SK-N-DZ (cell line): ENCODE measurements at regions not wholly inside any gene's neighbourhood (a gene's known extent, or its start where the extent isn't known, plus 50 kb on each side); places are given as distances from the start of the nearest gene placed in this dataset.

Experiments used
- DNase-seq: peaks from one replicate; pipeline ENCODE4 v3.0.0-alpha.2; 2015; ENCODE audit warnings: low spot score

DNA sequence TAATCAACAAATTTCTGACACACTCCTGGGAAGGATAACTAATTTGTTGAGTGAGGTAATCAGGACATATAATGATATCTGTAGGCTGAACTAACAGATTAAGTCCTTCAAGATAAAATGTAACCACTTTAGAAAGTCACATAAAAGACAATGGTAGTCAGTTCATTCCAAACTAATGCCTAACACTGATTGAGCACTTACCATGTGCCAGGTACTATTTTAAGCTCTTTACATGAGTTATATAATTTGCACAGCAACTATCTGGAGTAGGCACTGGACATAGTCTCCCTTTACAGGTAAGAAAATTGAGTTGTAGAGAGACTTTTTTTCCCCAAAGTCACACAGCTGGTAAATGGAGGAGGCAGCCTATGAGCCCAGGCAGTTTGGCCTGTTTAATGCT is 211.2 kb upstream of the CFAP20DC start:
- no peak for DNase-seq

DNA sequence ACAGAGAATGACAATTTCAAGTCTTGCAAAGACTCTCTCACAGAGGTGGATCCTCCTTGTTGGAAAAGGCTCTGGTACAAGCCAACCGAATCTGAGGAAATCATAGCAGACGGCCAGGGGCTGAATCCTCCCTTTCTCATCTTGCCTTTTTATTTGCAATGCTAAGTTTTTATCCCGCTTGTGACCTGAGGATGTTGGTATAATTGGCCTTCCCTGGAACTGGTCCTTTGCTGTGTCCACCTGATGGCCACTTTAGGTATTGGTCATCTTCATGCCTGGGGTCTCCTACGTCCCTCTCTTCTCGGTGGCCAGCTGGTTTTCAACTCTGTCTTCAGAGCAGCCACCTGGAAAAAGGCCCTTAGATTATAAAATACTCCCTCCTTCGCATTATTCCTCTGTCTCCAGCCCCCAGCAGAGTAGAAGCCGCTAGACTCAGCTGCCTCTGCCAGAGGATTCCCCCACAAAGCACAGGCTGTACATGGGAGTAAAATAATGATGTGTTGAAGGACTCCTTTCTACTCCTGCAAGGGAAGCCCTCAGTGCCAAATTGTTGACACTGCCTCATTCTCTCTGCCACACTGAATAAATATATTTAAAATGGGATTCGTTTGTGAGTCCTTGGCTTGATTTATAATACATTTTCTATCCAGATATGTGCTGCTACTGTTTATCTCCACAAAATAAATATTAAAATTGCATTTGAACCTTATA is 208.9 kb upstream of the CFAP20DC start:
- DNase-seq: no peak

DNA sequence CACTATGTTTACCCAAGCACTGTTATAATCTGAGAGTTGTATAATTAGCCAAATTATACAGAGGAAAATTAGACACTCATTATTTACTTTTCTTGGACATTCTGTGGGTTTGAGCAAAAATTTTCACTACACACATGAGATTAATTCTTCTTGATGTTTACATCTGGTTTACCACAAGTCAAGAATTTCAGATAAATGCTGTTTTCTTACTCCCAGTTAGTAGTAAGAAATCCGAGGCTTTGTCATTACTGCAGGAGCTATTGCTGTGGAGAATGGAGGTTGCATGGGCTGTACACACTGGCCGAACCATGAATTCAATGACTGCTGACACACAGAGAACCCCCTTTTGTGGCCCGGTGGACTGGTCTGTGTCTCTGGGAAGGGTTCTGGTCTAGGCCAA is 207.7 kb upstream of the CFAP20DC start:
- no peak for DNase-seq

DNA sequence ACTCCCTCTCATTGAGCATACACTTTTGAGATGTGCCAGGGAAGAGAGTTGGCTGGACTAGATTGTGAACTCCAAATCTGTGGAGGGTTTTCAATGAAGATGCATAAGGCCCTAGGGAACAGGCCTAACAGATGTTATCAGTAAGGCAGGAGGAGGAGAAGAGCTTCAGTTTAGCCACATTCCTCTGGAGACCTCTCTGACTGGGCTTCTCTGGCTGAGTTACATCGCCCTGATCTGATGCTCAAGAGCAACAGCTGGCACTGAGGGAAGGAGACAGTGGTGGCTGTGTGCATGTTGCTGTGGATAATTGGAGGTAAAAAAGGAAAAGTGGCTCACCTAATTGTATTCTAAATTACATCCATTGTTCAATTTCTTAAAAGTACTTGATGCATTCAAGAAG is 206.4 kb upstream of the CFAP20DC start:
- no peak for DNase-seq

DNA sequence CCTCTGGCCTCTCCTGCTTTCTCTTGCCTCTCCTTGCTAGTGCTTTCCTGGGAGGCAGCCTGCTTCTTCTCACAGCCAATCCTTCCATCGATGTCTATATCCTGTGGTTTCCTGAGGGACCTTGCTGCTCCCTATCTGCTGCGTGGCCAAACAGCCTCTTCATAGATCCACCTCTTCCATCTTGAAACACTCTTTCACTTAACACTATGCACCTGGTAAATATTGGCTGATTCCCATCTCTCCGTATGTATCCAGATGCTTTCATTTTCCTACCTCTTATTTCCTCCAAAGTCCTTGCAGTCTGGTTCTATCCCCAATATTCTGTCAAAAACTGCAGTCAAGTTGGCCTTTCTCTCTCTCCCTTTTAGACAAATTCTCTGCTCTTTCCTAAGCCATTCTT is 205.2 kb upstream of the CFAP20DC start:
- no peak for DNase-seq

DNA sequence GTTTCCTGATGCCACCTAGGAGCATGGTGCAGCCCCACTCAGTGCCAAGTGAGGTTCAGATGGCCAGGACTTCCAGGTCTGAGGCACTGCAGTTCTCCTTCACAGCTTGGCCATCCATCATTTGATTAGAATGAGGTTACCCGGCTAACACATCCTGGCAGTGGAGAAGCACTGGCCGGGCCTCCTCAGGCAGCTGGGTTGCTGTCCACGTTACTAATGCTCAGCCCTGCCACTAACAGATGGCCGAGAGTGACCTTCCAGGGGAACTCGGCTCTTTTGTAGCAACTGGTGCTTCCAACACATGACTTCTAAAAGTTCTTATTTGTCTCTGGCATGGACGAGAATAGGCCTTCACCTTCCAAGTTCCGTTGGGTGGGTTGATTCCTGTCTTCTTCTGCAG is 204.6 kb upstream of the CFAP20DC start:
- DNase-seq: no peak

DNA sequence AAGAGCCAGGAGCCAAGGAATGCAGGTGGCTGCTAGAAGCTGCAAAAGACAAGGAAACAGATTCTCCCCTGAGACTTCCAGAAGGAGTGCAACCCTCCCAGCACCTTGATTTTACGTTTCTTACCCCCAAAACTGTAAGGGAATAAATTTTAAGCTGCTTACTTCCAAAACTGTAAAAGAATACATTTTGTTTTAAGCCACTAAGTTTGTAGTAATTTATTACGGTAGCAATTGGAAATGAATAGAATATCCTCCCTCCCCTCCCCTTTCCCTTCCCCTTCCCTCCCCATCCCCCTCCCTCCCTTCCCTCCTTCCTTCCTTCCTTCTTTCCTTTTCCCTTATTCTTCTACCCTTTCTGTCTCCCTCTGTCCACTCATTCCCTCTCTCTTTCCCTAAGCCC is 203.7 kb upstream of the CFAP20DC start:
- no peak for DNase-seq

DNA sequence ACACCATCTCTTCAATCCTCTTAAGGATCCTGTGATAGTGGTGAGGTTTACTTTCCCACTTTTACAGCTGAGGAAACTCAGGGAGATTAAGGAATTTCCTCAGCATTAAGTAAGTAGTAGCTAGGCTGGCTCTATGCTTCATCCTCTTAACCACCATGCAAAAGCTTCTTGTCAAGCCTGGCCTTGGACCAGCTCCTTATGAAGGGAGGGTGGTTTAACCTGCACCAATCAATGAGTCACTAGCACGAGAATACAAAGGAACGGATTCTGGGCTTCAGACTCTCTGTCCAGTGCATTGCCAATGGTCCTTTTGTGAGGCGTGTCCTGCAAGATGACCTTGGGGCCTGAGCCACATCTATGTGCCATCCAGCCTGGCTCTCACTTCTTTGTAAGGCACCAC is 202.0 kb upstream of the CFAP20DC start:
- no peak for DNase-seq

DNA sequence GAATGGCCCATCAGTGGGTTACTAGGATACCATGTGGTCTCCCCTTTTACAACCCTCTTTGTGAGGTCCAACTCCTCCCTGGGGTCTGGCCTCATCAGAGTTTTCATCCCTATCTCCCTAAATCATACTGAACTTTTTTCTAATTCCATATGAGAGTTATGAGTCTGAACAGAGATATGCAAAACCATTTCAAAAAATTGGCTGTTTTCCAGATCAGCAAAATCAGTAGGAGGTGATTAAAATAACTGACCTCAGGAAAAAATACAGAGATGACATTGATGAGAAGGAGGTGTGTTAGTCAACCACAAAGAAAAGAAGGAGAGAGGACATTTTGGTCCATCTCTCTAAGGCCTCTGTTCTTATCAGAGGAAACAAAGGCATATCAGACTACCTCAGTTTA is 200.8 kb upstream of the CFAP20DC start:
- DNase-seq: no peak

DNA sequence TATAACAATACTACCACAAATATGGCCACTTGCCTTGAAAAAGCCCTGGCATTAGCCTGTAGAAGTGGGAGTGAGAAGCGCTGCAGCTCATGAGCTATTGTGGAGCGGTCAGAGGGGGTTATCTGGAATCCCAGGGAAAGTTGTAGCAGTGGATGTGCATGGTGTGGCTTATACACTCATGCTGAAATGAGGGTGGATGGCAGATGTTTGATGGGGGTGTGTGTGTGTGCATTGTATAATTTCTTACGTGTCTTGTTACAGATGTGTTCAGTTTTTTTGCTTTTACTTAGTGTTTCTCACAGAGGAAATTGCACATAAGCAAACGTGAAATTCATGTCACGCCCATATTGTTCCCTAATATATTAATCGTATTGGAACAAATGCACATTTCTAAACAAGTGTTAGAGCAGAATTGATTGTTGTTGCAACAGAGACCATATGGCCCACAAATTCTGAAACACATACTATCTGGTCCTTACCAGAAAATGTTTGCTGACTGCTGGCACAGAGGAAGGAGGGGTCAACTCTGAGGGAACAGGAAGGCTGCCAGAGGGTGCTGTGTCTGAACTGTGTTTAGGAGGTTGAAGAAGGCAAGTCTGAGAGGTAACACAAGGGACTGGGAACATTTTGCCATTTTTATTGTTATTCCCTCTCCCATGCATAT is 200.0 kb upstream of the CFAP20DC start:
- DNase-seq: no peak

DNA sequence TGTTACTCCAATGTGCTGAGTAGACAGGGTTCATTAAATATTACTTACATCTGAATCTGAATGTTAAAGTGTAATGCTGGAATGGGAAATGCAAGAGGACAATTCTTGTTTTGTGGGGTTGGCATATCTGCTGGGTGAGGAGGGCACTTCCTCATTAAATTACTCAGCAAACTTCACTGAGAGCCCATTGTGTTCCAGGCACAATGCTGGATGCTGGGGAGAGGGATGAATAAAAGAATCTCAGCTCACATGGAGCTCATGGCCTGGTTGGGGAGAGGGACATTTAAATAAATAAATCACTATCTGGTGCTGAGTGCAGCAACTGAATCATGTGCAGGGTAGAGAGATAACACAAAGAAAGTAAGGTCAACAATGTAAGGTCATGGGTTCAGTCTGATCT is 199.2 kb upstream of the CFAP20DC start:
- no peak for DNase-seq

DNA sequence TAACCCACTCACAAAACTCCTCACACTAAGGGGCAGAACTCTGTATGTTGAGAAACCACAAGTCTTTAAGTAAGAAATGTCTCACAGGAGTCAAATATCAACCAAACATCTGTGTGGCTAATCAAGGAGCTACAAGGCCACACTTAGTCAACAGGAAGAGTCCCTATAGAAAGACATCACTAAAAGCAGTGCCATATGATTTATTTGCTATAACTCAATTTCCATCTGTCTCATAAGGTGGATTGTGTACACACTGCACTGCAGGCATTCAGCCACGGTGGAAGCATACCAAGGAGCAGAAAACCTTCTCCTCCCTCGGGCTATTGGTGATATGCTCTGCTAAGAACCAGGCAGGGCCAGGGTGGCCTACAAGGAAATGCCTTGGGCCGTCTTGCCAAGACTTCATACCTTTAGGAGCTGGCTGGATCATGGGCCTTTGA is 197.6 kb upstream of the CFAP20DC start:
- no peak for DNase-seq

DNA sequence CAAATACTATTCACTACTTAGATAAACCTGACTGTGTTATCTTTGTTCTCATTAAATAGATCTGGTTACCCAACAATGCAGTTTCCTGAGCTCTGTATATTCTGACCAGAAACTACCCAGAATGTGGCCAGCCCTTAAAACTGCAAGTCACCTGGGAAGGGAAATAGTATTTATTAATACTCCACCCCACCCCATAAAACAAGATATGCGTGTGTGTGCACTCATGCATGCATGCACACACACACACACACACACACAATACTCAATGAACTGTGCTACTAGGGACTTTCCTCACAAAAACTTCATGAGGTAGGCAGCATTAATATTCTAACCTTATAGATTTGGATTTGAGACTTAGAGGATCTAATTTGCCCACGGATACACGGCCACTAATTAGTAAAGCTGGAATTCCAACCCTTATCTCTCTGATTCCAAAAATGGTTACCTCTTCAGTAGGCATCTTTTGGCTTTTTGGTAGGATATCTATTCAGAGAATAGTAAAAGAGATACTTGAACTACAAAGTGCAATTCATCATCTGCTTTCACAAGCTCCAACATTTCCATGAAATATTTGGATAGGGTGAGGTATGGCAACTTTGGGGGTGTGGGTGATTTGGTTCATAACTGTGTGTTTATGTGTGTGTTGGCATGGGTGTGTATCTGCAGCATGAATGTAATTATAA is 197.0 kb upstream of the CFAP20DC start:
- no peak for DNase-seq

DNA sequence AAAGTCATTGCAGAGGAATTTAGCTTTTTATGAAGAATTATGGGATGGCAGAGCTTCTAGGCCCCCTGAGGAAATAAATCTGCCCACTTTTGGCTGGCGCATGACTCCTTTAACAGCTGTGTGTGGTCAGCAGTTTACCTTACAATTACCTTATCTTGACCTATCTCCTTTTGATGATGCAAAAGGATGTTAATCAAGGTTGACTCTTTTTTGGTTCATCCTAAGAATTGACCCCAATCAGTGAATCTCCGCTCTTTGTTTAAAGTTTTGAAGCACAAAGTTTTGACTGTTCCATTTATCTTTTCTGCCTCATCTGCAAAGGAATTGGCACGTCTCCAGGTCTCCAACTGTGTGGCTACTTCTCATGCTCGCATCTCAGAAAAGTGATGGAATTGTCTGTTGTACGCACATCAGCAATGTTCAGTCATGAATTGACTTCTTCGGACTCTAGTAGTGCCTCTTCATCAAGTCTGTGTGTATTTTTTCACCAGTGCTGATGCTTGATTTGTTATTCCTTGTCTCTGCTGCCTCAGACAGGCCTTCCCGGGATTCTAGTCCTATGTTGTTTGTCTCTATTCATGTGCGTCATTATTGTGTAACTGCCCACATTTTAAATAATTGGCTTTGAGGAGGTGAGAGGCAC is 196.2 kb upstream of the CFAP20DC start:
- DNase-seq: no peak

DNA sequence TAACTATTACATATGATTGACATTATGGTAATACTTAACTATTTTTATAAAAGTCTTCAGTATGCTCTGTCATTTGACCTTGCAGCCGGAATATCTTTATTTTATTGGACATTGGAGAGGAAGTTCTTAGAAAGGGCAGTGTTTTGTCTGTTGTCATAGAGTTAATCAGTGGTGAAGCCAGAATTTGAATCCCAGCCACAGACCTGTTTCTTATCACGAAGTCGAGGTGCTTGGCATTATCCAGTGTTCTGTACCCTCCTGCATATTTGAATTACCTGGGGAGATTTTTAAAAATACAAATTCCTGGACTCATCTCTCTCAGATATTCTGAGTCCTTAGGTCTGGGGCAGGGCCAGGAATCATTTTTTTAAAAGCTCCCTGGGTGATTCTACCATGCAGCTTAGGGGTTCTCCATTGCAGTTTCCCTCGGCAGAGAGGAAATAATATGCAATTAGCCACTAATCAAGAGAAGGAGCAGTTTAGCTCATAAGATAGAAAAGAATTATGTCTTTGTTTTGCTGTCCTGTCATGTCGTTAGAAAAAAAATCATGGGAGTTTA is 195.6 kb upstream of the CFAP20DC start:
- DNase-seq: no peak

DNA sequence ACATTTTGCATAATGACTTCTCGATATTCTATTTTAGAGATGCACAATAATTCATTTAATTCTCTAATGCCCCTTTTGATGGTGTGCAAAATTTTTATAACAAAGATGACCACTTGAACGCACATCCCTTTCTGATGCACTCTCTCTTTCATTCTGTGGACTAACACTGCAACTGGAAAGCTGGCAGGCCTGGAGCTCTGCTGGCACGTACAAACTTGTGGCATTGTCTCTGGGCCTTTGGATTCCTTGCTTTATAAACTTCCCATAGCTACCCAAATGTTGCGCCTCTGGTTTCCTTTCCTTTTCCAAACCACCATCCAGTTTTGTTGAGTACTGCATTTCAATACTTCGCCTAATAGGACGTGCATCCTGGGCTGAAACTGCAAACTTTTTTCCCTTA is 194.5 kb upstream of the CFAP20DC start:
- no peak for DNase-seq

DNA sequence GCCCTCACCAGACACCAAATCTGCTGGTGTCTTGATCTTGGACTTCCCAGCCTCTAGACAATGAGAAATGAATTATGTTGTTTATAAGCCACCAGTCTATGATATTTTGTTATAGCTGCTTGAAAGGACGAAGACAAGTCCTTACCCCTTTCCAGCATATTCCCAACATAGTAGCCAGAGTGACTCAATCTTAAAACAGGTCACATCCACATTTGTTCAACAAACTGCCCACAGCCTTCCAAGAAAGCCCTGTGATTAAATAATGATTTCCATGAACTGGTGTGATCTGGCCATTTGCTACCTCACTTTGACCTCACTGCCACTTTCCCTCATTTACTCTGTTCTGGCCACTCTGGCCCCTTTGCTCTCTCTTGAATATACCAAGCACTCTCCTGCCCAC is 193.7 kb upstream of the CFAP20DC start:
- no peak for DNase-seq

DNA sequence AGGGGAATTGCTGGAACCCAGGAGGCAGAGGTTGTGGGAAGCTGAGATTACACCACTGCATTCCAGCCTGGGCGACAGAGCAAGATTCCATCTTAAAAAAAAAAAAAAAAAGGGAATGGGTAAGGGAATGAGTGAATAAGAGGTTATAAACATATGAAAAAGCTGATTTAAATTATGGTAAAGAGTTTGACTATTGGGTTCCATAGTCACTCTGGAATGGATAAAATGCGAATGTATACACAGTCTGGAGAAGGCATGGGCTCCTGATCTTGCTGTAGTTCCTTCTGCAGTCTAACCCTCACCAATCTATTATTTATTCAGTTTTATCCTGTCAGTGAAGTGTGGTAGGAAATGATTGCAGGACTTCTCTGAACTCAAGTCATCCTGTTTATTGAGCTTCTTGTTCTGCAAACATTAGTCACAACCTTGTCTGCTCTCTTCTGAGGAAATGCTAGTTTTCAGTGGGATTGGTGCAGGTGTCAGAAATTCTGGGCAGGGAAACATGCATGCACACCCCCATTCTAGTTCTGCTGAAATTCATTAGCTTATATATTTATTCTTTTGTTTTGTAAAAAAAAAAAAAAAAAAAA is 190.9 kb upstream of the CFAP20DC start:
- no peak for DNase-seq

DNA sequence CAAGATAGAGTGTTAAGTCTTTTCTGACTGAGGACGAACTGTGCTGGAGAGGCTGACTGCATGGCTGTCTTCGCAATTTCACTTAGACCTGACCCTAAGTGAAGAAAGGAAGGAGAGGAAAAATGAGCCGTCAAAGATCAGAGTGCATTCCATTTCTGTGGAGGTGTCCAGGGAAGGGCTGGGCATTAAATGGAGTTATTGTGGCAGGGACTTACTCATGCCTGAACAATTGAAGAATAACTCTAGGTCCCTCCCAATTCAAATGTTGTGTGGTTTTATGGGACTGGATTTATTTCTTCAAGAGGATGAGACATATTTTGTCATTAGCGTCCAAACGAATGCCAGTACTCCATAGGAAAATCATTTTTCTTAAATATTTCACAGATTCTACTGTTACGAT is 187.3 kb upstream of the CFAP20DC start:
- DNase-seq: no peak

DNA sequence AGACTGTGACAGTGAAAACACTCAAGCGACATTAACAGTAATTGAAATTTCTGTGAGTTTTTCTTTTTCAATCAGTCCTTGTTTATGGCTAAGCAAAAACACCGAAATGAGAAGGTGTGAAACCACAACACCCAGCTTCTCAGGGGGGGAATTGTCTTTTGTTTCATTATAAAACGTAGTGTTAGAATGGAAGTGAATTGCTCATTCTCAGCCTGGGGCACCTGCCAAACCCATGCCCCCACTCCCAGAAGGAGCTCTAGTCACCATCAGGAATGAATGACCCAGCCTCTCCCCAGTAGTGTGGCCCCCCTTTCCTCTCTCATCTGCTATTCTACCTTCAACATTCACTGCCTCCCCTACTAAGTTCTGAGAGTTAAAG is 185.8 kb upstream of the CFAP20DC start:
- DNase-seq: no peak

DNA sequence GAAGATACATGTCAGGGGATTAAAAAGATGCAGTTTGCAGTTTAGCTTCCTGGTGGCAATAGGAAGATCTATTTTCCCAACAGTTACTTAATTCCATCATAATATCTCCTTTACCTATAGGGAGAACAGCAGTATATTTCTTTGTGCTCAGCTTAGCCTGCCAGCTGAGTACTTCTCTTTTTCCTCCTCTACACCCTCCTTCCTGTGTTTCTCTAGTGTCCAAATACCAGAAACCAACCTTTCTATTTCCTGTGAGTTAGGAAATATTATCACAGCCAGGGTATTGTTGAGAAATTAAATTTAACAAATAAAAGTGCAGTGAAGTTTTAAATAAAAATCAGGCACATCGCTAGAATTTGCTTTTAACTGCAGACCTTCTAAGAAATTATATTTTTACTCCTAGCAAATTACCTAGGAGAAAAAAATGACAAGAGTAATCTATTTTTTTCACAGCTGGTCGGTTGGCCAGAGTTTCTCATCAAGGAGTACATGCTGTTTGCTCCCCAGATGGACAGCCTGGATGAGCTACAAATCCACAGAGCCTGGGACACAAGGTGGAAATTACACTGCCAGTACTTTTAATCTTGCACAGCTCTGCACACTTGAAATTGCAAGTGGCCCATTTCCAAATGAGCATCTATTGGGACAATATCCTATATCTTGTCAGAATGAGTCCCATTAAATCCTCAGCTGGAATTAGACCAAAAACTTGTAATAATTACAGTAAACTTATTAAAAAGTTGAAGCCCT is 185.2 kb upstream of the CFAP20DC start:
- DNase-seq: no peak
